Suprapubic skin (tissue), 3 donors: ENCODE measurements at regions not wholly inside any gene's neighbourhood (a gene's known extent, or its start where the extent isn't known, plus 50 kb on each side); places are given as distances from the start of the nearest gene placed in this dataset.

Experiments used
- CTCF ChIP-seq, 2 donors: fragments of 200-600 bp in 1 of 2; fragments of 450-650 bp in 1 of 2; sonication (generic) in 1 of 2; IDR thresholded peaks; one replicate each; pipeline ENCODE4 v1.5.1; 2016 to 2019; ENCODE audit warnings: antibody characterized with exemption in 2 of 2, mild to moderate bottlenecking in 1 of 2, moderate library complexity in 1 of 2
- POLR2A ChIP-seq, 2 donors: fragments of 450-650 bp; IDR thresholded peaks; one replicate each; pipeline ENCODE4 v1.6.1; 2017; ENCODE audit warnings: antibody characterized with exemption in 2 of 2, mild to moderate bottlenecking in 2 of 2, moderate library complexity in 2 of 2

- TF ChIP-seq POLR2A (IDR thresholded peaks at IDR 0.05), result no peak
- TF ChIP-seq CTCF (IDR thresholded peaks at IDR 0.05), result no peak
Measured at GRCh38 chr5:10023494-10023893, 226.2 kb downstream of the ATPSCKMT start.
